Stromal cell of bone marrow (primary cell): ENCODE measurements at regions not wholly inside any gene's neighbourhood (a gene's known extent, or its start where the extent isn't known, plus 50 kb on each side); places are given as distances from the start of the nearest gene placed in this dataset.

Experiments used
- DNase-seq: peaks from one replicate; pipeline ENCODE4 v3.0.0-alpha.2; 2012; ENCODE audit warnings: low read depth

GRCh38 chr3:162007722-162008121, 511.1 kb downstream of the OTOL1 start:
- DNase-seq, result no peak

- no peak for DNase-seq
Observed at GRCh38 chr3:162012633-162013032, 516.0 kb downstream of the OTOL1 start.

DNA sequence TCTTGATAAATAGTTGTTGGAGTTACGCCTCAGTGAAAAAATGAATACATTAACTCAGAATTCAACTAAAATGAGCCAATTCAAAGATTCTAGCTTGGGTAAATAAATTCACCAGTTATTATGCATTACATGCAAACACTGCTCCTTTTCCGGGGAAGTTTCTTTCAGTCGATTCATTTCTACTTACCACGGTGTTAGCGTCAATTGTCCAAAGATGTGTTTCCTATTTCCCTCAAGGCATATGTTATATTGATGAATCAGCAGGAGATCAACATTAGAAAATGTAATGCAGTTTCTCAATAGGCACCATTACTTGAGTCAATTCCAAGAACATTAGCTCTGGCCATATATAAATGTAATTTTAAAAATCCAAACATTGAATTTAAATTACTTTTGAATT, 517.7 kb downstream of the OTOL1 start:
- no peak for DNase-seq

- DNase-seq, result no peak
Observed at GRCh38 chr3:162015856-162016255, 519.2 kb downstream of the OTOL1 start.

GRCh38 chr3:162019817-162020216, 523.2 kb downstream of the OTOL1 start:
- DNase-seq, result no peak

- DNase-seq, result no peak
Observed at GRCh38 chr3:162021206-162021605, 524.6 kb downstream of the OTOL1 start.

- DNase-seq, result no peak
Observed at GRCh38 chr3:162022911-162023310, 526.3 kb downstream of the OTOL1 start.

- DNase-seq, result no peak
Observed at GRCh38 chr3:162029736-162030135, 533.1 kb downstream of the OTOL1 start.

- DNase-seq, result peak; percentile 13
Observed at GRCh38 chr3:162034368-162034767, 537.8 kb downstream of the OTOL1 start.

DNA sequence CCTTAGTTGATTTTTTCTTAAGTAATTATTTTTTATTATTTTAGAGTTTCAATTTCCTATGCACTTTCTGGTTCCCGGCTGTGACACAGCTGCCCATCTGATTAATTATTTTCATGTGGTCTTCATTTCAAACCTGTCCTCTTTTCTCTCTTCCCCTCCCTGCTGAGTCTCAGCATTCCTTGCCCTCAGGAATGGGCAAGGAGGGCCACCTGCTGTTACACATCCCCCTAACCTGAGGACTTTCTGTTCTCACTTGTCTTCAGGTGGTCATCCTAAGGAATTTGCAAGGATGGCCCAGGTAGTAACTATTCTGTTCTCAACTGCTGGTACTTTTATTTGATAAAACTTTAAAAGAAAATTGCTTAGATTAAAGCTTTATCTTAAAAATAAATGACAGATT, 545.0 kb downstream of the OTOL1 start:
- DNase-seq, result no peak

GRCh38 chr3:162052636-162053035, 556.0 kb downstream of the OTOL1 start:
- no peak for DNase-seq

DNA sequence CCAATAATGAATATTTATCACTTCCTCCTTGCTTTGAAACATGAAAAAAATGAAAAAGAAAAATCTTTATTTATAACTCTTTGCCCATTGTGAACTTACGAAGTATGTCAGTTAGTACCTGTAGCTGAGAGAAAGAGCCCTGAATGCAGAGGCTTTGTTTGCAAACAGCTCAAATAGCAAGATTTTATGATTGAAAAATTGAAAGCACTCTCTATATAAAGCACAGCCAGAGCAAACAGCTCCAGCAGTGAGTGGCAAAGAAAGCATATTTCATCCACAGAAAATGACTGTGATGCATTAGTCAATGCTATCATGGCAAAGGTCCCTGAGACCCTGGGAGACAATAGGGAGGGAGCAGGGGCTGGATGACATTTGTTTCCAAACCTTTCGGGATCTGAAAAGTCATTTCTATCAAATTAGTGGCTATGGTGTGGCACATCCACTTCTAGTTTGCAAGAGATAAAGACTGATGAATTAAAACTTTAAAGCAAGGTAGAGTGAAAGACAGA, 576.1 kb downstream of the OTOL1 start:
- no peak for DNase-seq

GRCh38 chr3:162073422-162073975, 576.9 kb downstream of the OTOL1 start:
- DNase-seq, result no peak

DNA sequence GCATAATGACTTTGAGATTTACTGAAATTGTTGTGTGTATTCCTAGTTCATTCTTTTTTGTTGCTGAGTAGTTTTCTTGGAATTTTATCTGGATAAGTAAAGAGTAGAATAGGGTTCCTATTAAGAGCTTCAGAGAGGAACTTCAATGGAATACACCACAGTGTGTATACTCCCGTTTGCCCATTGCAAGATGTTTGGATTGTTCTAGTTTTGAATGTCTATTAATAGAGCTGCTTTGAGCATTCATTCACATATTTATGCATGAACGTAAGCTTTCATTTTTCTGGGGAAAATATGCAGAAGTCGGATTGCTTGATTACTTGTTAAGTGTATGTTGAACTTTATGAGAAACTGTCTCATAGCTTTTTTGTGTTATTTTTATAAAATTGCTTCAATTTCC, 580.5 kb downstream of the OTOL1 start:
- DNase-seq, result no peak

DNA sequence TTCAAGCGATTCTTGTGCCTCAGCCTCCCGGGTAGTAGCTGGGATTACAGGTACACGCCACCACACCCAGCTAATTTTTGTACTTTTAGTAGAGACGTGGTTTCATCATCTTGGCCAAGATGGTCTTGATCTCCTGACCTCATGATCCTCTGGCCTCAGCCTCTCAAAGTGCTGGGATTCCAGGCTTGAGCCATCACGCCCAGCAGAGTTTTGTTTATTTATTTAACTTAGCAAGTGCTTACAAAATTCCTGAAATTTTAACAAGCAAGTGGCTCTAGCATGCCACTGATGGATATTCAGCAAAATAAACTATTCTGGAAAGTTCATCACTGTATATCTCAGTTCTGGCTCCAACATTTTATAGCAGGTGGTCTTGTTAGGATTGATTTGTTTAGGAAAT, 585.9 kb downstream of the OTOL1 start:
- DNase-seq, result no peak

- no peak for DNase-seq
Observed at GRCh38 chr3:162087361-162087760, 590.8 kb downstream of the OTOL1 start.

- no peak for DNase-seq
Observed at GRCh38 chr3:162092751-162093150, 596.1 kb downstream of the OTOL1 start.

DNA sequence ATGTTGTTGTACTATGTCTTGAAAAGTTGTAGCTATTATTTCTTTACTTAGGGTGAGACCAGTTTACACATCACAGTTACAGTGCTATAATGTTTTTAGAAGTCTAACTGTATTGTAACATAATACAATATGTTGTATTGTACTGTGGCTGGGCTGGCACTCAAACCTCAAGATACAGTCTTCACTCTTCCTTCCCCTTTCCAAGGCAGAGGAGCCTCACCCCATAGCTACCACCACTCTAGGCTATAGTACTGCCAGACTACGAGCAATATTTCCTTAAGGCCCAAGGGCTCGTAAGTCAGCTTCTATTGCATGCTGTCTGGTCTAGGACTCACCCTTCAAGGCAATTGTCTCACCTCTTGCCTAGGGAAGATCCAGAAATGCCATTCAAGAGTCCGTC, 597.7 kb downstream of the OTOL1 start:
- DNase-seq, result no peak

GRCh38 chr3:162096874-162097273, 600.3 kb downstream of the OTOL1 start:
- no peak for DNase-seq

DNA sequence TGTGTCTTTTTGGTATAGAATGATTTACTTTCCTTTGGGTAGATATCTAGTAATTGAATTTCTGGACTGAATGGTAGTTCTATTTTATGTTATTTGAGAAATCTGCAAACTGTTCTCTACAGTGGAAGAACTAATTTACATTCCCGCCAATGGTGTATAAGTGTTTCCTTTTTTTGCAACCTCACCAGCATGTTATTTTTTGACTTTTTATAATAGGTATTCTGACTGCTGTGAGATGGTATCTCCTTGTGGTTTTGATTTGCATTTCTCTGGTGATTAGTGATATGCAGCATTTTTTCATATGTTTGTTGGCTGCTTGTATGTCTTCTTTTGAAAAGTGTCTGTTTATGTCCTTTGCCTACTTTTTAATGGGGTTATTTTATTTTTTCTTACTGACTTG, 607.2 kb downstream of the OTOL1 start:
- no peak for DNase-seq

DNA sequence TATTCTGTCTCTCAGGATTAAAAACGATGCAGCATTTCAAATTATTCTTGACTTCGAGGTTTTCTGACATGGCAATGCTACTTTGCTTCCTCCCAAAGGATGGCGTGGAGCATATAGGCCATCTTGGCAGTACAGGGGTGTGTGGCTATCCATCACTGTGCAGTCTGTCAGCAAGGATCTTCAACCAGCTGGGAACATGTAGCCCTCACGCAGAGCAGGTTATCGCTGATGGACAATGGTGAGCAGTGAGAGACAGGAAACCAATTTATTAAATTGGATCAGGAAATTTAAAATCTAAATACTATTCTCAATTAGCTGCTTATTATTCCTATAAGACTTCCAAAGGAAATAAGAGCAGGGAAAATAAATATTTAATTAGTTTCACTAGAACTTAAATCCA, 615.3 kb downstream of the OTOL1 start:
- DNase-seq, result no peak

DNA sequence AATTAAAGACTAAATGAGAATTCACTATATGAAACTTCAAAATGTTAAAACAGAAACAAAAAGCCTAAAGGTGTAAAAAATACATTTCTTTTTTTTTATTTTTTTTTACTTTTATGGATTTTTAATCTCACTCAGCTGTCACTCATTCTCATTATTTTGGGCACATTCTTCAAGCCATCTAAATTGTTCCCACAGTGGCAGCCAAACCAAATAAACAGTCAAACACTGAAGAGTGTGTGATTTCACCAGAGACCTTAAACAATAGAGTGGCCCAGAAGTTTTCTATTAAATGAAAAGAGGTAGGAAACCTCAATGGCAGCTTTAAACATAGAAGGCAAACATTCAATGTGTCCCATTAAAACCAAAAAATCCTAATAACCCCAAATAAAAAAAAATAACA, 616.1 kb downstream of the OTOL1 start:
- no peak for DNase-seq

GRCh38 chr3:162117961-162118360, 621.4 kb downstream of the OTOL1 start:
- DNase-seq, result no peak

DNA sequence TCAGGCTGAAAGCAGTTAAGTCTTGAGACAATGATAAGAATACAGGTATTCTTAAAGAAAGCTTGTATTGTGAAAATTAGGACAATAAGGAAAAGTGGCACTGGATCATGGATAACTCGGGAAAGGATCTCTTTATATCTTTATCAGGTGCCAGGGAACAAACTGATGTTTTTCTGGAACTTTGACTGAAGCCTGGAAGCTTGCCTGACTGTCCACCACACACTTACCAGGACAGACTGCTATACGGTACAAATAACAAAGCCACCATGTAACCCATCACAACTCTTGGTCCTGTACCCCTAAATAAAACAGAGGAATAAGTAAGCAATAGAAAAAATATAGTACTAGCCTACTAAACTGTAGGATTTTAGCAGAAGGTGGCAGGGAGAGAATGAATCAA, 623.0 kb downstream of the OTOL1 start:
- DNase-seq, result no peak

DNA sequence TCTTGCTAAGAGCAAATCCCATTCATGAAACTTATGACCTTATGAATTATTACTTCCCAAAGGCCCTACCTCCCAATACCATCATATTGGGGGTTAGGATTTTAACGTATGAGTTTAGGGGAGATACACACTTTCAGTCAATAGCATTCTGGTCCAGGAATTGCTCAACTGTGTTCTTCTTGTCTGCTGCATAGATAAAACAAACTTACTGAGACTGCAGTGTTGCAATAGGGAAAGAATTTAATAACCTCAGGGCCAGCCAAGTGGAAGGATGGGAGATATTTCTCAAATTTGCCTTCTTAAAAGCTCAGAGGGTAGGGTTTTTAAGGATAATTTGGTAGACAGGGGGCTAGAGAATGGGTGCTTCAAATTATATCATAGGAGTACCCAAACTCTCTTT, 625.8 kb downstream of the OTOL1 start:
- DNase-seq, result no peak
